Neural cell (in vitro differentiated cells): ENCODE measurements at regions not wholly inside any gene's neighbourhood (a gene's known extent, or its start where the extent isn't known, plus 50 kb on each side); places are given as distances from the start of the nearest gene placed in this dataset.

Source experiments
- H2AFZ ChIP-seq: fragments of 200-600, 300-800 bp; sonication (generic), shearing (Covaris generic); 2 replicates; pipeline ENCODE4 v1.6.0; 2014; ENCODE audit warnings: low read depth, mild to moderate bottlenecking, antibody characterized with exemption, low read length, moderate library complexity
- H3F3A ChIP-seq: fragments of 200-600 bp; shearing (Covaris generic); 2 replicates; pipeline ENCODE4 v1.6.1; 2016; ENCODE audit warnings: mild to moderate bottlenecking, moderate library complexity, mixed read lengths, antibody characterized with exemption, low read length; ENCODE audit not compliant: insufficient read depth, poor library complexity, severe bottlenecking
- H3K27ac ChIP-seq: fragments of 200-600, 300-800 bp; sonication (generic), shearing (Covaris generic); 2 replicates; pipeline ENCODE4 v1.5.1; 2014; ENCODE audit warnings: mild to moderate bottlenecking, low read length, moderate library complexity
- H3K27me3 ChIP-seq: fragments of 300-800, 200-600 bp; sonication (generic), shearing (Covaris generic); 2 replicates; pipeline ENCODE4 v1.6.0; 2014; ENCODE audit warnings: mild to moderate bottlenecking, low read depth, low read length, moderate library complexity; ENCODE audit not compliant: insufficient read depth
- H3K36me3 ChIP-seq: fragments of 300-800, 200-600 bp; sonication (generic), shearing (Covaris generic); 2 replicates; pipeline ENCODE4 v1.5.1; 2014; ENCODE audit warnings: mild to moderate bottlenecking, antibody characterized with exemption, low read length, moderate library complexity; ENCODE audit not compliant: insufficient read depth
- H3K4me2 ChIP-seq: fragments of 300-800, 200-600 bp; sonication (generic), shearing (Covaris generic); 2 replicates; pipeline ENCODE4 v1.6.0; 2014; ENCODE audit warnings: mild to moderate bottlenecking, low read length
- H3K4me3 ChIP-seq: fragments of 300-800, 200-600 bp; sonication (generic), shearing (Covaris generic); 2 replicates; pipeline ENCODE4 v1.5.1; 2014; ENCODE audit warnings: mild to moderate bottlenecking, low read length, moderate library complexity
- H3K79me2 ChIP-seq: fragments of 200-600 bp; shearing (Covaris generic); replicated peaks from 2 replicates; pipeline ENCODE4 v1.6.0; 2014; ENCODE audit warnings: mild to moderate bottlenecking, low read length, moderate library complexity; ENCODE audit not compliant: insufficient read depth
- H3K9ac ChIP-seq: fragments of 300-800, 200-600 bp; sonication (generic), shearing (Covaris generic); 2 replicates; pipeline ENCODE4 v1.6.1; 2016; ENCODE audit warnings: mild to moderate bottlenecking, low read length, mixed read lengths
- H3K9me2 ChIP-seq: fragments of 200-600 bp; shearing (Covaris generic); 2 replicates; pipeline ENCODE4 v1.6.1; 2016; ENCODE audit warnings: mild to moderate bottlenecking, low read length, mixed read lengths; ENCODE audit not compliant: insufficient read depth
- H3K9me3 ChIP-seq: fragments of 200-600, 300-800 bp; sonication (generic), shearing (Covaris generic); 2 replicates; pipeline ENCODE4 v1.6.1; 2016; ENCODE audit warnings: mild to moderate bottlenecking, mixed run types, low read length, moderate library complexity, mixed read lengths
- H4K20me1 ChIP-seq: fragments of 200-600 bp; shearing (Covaris generic); 2 replicates; pipeline ENCODE4 v1.6.1; 2016; ENCODE audit warnings: mild to moderate bottlenecking, mixed run types; ENCODE audit not compliant: insufficient read depth
- CTCF ChIP-seq: fragments of 450-650 bp; IDR thresholded peaks from 2 replicates; pipeline ENCODE4 v1.5.1; 2014; ENCODE audit warnings: antibody characterized with exemption, mild to moderate bottlenecking, moderate library complexity; ENCODE audit not compliant: poor library complexity, severe bottlenecking
- EP300 ChIP-seq: fragments of 450-650 bp; conservative IDR thresholded peaks from 2 replicates; pipeline ENCODE4 v1.6.1; 2014; ENCODE audit warnings: antibody characterized with exemption, mild to moderate bottlenecking, moderate library complexity; ENCODE audit not compliant: poor library complexity, severe bottlenecking
- EZH2 ChIP-seq: fragments of 200-600, 300-800 bp; shearing (Covaris generic), sonication (generic); IDR thresholded peaks from 2 replicates; pipeline ENCODE4 v1.6.1; 2014; ENCODE audit warnings: antibody characterized with exemption, low read length, borderline replicate concordance, mild to moderate bottlenecking; ENCODE audit not compliant: insufficient read depth, poor library complexity, severe bottlenecking
- MXI1 ChIP-seq: fragments of 450-650 bp; conservative IDR thresholded peaks from 2 replicates; pipeline ENCODE4 v1.6.1; 2014; ENCODE audit warnings: antibody characterized with exemption, mild to moderate bottlenecking; ENCODE audit not compliant: poor library complexity, severe bottlenecking
- POLR2AphosphoS5 ChIP-seq: IDR thresholded peaks from 2 replicates; pipeline ENCODE4 v1.6.1; 2012
- RAD21 ChIP-seq: fragments of 450-650 bp; conservative IDR thresholded peaks from 2 replicates; pipeline ENCODE4 v1.6.1; 2014; ENCODE audit warnings: antibody characterized with exemption, mild to moderate bottlenecking, moderate library complexity
- SMC3 ChIP-seq: fragments of 450-650 bp; conservative IDR thresholded peaks from 2 replicates; pipeline ENCODE4 v1.6.1; 2014; ENCODE audit warnings: antibody characterized with exemption, mild to moderate bottlenecking, moderate library complexity; ENCODE audit not compliant: poor library complexity
- TAF1 ChIP-seq: IDR thresholded peaks from 2 replicates; pipeline ENCODE4 v1.6.1; 2012; ENCODE audit warnings: low read depth
- TF ChIP-seq, protein P1 (sequence below): IDR thresholded peaks from 2 replicates; pipeline ENCODE4 v1.6.1; 2012; ENCODE audit warnings: borderline replicate concordance

GRCh38 chr7:33678569-33679335 is 226.6 kb upstream of the BMPER start:
- TF ChIP-seq EZH2: no peak
- TF ChIP-seq, protein P1, sequence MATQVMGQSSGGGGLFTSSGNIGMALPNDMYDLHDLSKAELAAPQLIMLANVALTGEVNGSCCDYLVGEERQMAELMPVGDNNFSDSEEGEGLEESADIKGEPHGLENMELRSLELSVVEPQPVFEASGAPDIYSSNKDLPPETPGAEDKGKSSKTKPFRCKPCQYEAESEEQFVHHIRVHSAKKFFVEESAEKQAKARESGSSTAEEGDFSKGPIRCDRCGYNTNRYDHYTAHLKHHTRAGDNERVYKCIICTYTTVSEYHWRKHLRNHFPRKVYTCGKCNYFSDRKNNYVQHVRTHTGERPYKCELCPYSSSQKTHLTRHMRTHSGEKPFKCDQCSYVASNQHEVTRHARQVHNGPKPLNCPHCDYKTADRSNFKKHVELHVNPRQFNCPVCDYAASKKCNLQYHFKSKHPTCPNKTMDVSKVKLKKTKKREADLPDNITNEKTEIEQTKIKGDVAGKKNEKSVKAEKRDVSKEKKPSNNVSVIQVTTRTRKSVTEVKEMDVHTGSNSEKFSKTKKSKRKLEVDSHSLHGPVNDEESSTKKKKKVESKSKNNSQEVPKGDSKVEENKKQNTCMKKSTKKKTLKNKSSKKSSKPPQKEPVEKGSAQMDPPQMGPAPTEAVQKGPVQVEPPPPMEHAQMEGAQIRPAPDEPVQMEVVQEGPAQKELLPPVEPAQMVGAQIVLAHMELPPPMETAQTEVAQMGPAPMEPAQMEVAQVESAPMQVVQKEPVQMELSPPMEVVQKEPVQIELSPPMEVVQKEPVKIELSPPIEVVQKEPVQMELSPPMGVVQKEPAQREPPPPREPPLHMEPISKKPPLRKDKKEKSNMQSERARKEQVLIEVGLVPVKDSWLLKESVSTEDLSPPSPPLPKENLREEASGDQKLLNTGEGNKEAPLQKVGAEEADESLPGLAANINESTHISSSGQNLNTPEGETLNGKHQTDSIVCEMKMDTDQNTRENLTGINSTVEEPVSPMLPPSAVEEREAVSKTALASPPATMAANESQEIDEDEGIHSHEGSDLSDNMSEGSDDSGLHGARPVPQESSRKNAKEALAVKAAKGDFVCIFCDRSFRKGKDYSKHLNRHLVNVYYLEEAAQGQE: no peak
- no peak for TF ChIP-seq TAF1
- no peak for TF ChIP-seq EP300
- no peak for TF ChIP-seq POLR2AphosphoS5
- TF ChIP-seq CTCF: no peak
- no peak for TF ChIP-seq RAD21
- TF ChIP-seq SMC3: no peak
- no peak for TF ChIP-seq MXI1
- Histone ChIP-seq H3K9me3 (no peaks in the 10 kb centered on the region), H3K27me3 (no peaks in the 10 kb centered on the region), H2AFZ (no peak overlapping the region), H3K79me2 (no peaks in the 10 kb centered on the region), H3K4me2 (no peak overlapping the region), H3K9me2 (no peaks in the 10 kb centered on the region), H3K9ac (no peak overlapping the region), H3K4me3 (no peak overlapping the region), H4K20me1 (no peaks in the 10 kb centered on the region), H3K36me3 (no peaks in the 10 kb centered on the region), H3F3A (no peaks in the 10 kb centered on the region), H3K27ac (no peak overlapping the region)

DNA sequence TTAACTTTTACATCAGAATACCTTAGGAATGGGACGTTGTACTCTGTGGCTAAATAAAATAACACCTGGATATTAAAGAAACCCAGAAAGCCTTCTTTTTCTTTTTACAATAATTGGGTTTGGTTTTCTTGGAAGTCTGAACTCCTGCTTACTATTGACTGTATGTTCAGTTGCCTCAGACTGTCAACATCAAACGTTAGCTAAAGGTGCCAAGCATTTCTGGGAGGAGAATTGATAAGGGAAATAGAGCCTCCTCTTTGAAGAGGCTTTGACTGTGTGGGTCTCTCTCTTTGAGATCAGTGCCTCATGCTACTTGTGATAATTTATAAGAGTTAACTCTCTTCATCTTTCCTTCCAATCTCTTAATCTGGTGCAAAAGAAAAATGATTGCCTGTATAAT is 224.7 kb upstream of the BMPER start:
- no peaks in the 10 kb centered on the region for H3K9me3 ChIP-seq
- no peaks in the 10 kb centered on the region for H3K79me2 ChIP-seq
- no peaks in the 10 kb centered on the region for H3F3A ChIP-seq

More for the DNA sequence above, 224.7 kb upstream of the BMPER start:
- H3K9me2 ChIP-seq: no peaks in the 10 kb centered on the region
- H4K20me1 ChIP-seq: no peaks in the 10 kb centered on the region
- no peak overlapping the region for H3K9ac ChIP-seq
- no peaks in the 10 kb centered on the region for H3K27me3 ChIP-seq
- H3K4me2 ChIP-seq: no peak overlapping the region
- H3K36me3 ChIP-seq: no peaks in the 10 kb centered on the region
- H2AFZ ChIP-seq: no peak overlapping the region
- H3K4me3 ChIP-seq: no peak overlapping the region
- TF ChIP-seq CTCF: no peak
- TF ChIP-seq, protein P1: no peak
- no peak overlapping the region for H3K27ac ChIP-seq
